ENCODE measurements at regions not wholly inside any gene's neighbourhood (a gene's known extent, or its start where the extent isn't known, plus 50 kb on each side); places are given as distances from the start of the nearest gene placed in this dataset.

DNA sequence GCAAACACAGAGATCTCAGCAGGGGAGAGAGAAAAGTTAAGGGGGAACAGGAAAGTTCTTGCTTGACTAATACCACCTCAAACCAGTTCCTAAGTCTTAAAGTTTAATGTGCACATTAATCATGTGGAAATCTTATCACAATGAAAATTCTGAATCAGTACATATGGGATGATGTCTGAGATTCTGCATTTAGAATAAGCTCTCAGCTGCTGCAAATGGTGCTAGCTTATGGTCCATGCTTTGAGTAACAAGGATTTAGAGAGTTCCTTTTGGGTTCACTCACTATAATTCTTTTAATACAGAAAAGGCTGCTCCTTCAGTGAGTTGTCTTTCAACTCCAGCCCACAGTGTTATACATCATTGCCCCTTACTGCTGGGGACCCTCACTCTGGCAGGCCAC is 99.5 kb upstream of the THRB start:
- TF ChIP-seq, protein P1, sequence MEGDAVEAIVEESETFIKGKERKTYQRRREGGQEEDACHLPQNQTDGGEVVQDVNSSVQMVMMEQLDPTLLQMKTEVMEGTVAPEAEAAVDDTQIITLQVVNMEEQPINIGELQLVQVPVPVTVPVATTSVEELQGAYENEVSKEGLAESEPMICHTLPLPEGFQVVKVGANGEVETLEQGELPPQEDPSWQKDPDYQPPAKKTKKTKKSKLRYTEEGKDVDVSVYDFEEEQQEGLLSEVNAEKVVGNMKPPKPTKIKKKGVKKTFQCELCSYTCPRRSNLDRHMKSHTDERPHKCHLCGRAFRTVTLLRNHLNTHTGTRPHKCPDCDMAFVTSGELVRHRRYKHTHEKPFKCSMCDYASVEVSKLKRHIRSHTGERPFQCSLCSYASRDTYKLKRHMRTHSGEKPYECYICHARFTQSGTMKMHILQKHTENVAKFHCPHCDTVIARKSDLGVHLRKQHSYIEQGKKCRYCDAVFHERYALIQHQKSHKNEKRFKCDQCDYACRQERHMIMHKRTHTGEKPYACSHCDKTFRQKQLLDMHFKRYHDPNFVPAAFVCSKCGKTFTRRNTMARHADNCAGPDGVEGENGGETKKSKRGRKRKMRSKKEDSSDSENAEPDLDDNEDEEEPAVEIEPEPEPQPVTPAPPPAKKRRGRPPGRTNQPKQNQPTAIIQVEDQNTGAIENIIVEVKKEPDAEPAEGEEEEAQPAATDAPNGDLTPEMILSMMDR (conservative IDR thresholded peaks at IDR 0.05): no peak
- TF ChIP-seq EZH2 (IDR thresholded peaks at IDR 0.05; ENCODE audit: low read depth): no peak

All from PC-9 (cell line).